H1 (cell line): ENCODE measurements at regions not wholly inside any gene's neighbourhood (a gene's known extent, or its start where the extent isn't known, plus 50 kb on each side); places are given as distances from the start of the nearest gene placed in this dataset.

Experiments used
- CTCF ChIA-PET: fragments of 300-600 bp; sonication (Branson Sonifier 250); formaldehyde crosslinking; loops from one replicate; lab custom pipeline; 2021; ENCODE audit not compliant: partially characterized antibody; lab: Charles Lee
- POLR2A ChIA-PET: fragments of 300-600 bp; sonication (Branson Sonifier 250); formaldehyde crosslinking; loops from one replicate; lab custom pipeline; 2021; ENCODE audit warnings: inconsistent platforms; ENCODE audit not compliant: partially characterized antibody; lab: Charles Lee
- DNase-seq, 2 experiments: peaks; one replicate each; pipeline versions ENCODE4 v3.0.0 to v3.0.0-alpha.2; 2010 to 2022; ENCODE audit warnings: low spot score in 2 of 2, low read depth in 1 of 2, mixed read lengths in 1 of 2
- FAIRE-seq: peaks from 2 replicates; lab custom pipeline; 2011; peaks lifted over from hg19 to GRCh38; lab: Jason Lieb, UNC
- H2AFZ ChIP-seq: 2 replicates; pipeline ENCODE4 v1.8.1; 2012; ENCODE audit warnings: low read length, inconsistent platforms
- H2AK5ac ChIP-seq: 2 replicates; pipeline ENCODE4 v1.6.1; 2013; ENCODE audit warnings: low read depth, low read length
- H2BK120ac ChIP-seq: replicated peaks from 2 replicates; pipeline ENCODE3; 2013; ENCODE audit warnings: low read depth, low read length, inconsistent platforms
- H2BK12ac ChIP-seq: 2 replicates; pipeline ENCODE4 v1.6.1; 2013; ENCODE audit warnings: low read depth, low read length
- H2BK15ac ChIP-seq: 2 replicates; pipeline ENCODE4 v1.6.1; 2013; ENCODE audit warnings: low read length
- H2BK20ac ChIP-seq: 2 replicates; pipeline ENCODE4 v1.6.1; 2013; ENCODE audit warnings: low read length
- H2BK5ac ChIP-seq: 2 replicates; pipeline ENCODE4 v1.6.1; 2013; ENCODE audit warnings: low read depth, low read length
- H3K14ac ChIP-seq: 2 replicates; pipeline ENCODE4 v1.6.1; 2013; ENCODE audit warnings: inconsistent platforms; ENCODE audit not compliant: insufficient read length
- H3K18ac ChIP-seq: 2 replicates; pipeline ENCODE4 v1.6.1; 2013; ENCODE audit warnings: low read length; ENCODE audit errors: extremely low read depth
- H3K23ac ChIP-seq: 2 replicates; pipeline ENCODE4 v1.6.1; 2013; ENCODE audit warnings: inconsistent platforms; ENCODE audit not compliant: insufficient read length
- H3K23me2 ChIP-seq: 2 replicates; pipeline ENCODE4 v1.6.1; 2013; ENCODE audit warnings: low read depth, low read length
- H3K27ac ChIP-seq: 2 replicates; pipeline ENCODE4 v1.6.1; 2011; ENCODE audit warnings: low read depth, low read length, inconsistent platforms
- H3K27me3 ChIP-seq, 4 experiments: replicated peaks in 1 of 4; 1 replicate in 1 of 4; 2 replicates in 3 of 4; pipeline versions ENCODE4 v1.6.1 to v1.8.1; 2011 to 2013; ENCODE audit warnings: low read length in 3 of 4, mild to moderate bottlenecking in 3 of 4, inconsistent platforms in 2 of 4, mixed read lengths in 2 of 4, moderate library complexity in 1 of 4; ENCODE audit not compliant: control insufficient read depth in 3 of 4, insufficient read depth in 3 of 4; ENCODE audit errors: extremely low read depth in 1 of 4
- H3K36me3 ChIP-seq, 4 experiments: 2 replicates each; pipeline versions ENCODE4 v1.6.1 to v1.8.1; 2011 to 2013; ENCODE audit warnings: mild to moderate bottlenecking in 4 of 4, low read length in 3 of 4, moderate library complexity in 2 of 4, control low read depth in 1 of 4, inconsistent platforms in 1 of 4; ENCODE audit not compliant: insufficient read depth in 4 of 4, control insufficient read depth in 2 of 4
- H3K4ac ChIP-seq: replicated peaks from 2 replicates; pipeline ENCODE3; 2013; ENCODE audit warnings: low read length, low read depth, mixed read lengths, inconsistent platforms; ENCODE audit not compliant: insufficient read length
- H3K4me1 ChIP-seq, 4 experiments: replicated peaks in 1 of 4; 1 replicate in 1 of 4; 2 replicates in 3 of 4; pipeline versions ENCODE4 v1.6.1 to v1.8.1; 2011 to 2013; ENCODE audit warnings: low read length in 3 of 4, inconsistent platforms in 2 of 4, mixed read lengths in 1 of 4; ENCODE audit not compliant: insufficient read depth in 4 of 4, control insufficient read depth in 3 of 4
- H3K4me2 ChIP-seq, 2 experiments: 2 replicates each; pipeline versions ENCODE4 v1.6.1 to v1.8.1; 2011 to 2013; ENCODE audit warnings: low read depth in 2 of 2, low read length in 2 of 2, control low read depth in 1 of 2, inconsistent platforms in 1 of 2, mild to moderate bottlenecking in 1 of 2; ENCODE audit not compliant: insufficient read depth in 1 of 2
- H3K4me3 ChIP-seq, 4 experiments: fragments of 200-600, 300-600 bp in 1 of 4; sonication (generic), shearing (Covaris generic), sonication (Bioruptor Twin) in 1 of 4; 2 replicates each; pipeline versions ENCODE4 v1.5.1 to v1.8.1; 2011 to 2016; ENCODE audit warnings: low read length in 4 of 4, low read depth in 3 of 4, control low read depth in 2 of 4, inconsistent platforms in 2 of 4, mild to moderate bottlenecking in 2 of 4, mixed read lengths in 1 of 4, moderate library complexity in 1 of 4; ENCODE audit not compliant: insufficient read depth in 2 of 4; ENCODE audit errors: extremely low read depth in 1 of 4
- H3K56ac ChIP-seq: replicated peaks from 2 replicates; pipeline ENCODE3; 2013; ENCODE audit warnings: low read depth, mild to moderate bottlenecking, mixed read lengths, low read length, inconsistent platforms; ENCODE audit not compliant: insufficient read length
- H3K79me1 ChIP-seq: 2 replicates; pipeline ENCODE4 v1.6.1; 2013; ENCODE audit warnings: low read depth, low read length, control low read depth
- H3K79me2 ChIP-seq, 2 experiments: 2 replicates each; pipeline versions ENCODE4 v1.6.1 to v1.8.1; 2012 to 2013; ENCODE audit warnings: low read length in 2 of 2, mild to moderate bottlenecking in 2 of 2, inconsistent platforms in 1 of 2; ENCODE audit not compliant: insufficient read depth in 2 of 2, control insufficient read depth in 1 of 2
- H3K9ac ChIP-seq, 4 experiments: replicated peaks in 1 of 4; 1 replicate in 1 of 4; 2 replicates in 3 of 4; pipeline versions ENCODE4 v1.6.1 to v1.8.1; 2011 to 2013; ENCODE audit warnings: low read depth in 3 of 4, low read length in 3 of 4, control low read depth in 2 of 4, mild to moderate bottlenecking in 2 of 4, moderate library complexity in 2 of 4, inconsistent platforms in 1 of 4; ENCODE audit errors: extremely low read depth in 1 of 4
- H3K9me3 ChIP-seq, 2 experiments: 2 replicates each; pipeline versions ENCODE4 v1.6.1 to v1.8.1; 2012 to 2013; ENCODE audit warnings: mild to moderate bottlenecking in 2 of 2, moderate library complexity in 2 of 2, control low read depth in 1 of 2, inconsistent platforms in 1 of 2, low read depth in 1 of 2, low read length in 1 of 2, mixed read lengths in 1 of 2; ENCODE audit not compliant: insufficient read depth in 2 of 2
- H4K20me1 ChIP-seq, 2 experiments: replicated peaks in 1 of 2; 2 replicates each; pipeline versions ENCODE3 to v1.8.1; 2011 to 2013; ENCODE audit warnings: inconsistent platforms in 2 of 2, low read length in 2 of 2, mild to moderate bottlenecking in 1 of 2; ENCODE audit not compliant: insufficient read depth in 2 of 2, control insufficient read depth in 1 of 2
- H4K5ac ChIP-seq: 2 replicates; pipeline ENCODE4 v1.6.1; 2013; ENCODE audit warnings: low read length, low read depth, mixed read lengths, inconsistent platforms; ENCODE audit not compliant: insufficient read length
- H4K8ac ChIP-seq: 2 replicates; pipeline ENCODE4 v1.8.0; 2013; ENCODE audit warnings: mild to moderate bottlenecking, moderate library complexity, low read length, inconsistent platforms; ENCODE audit not compliant: insufficient read depth; ENCODE audit errors: extremely low read depth
- H4K91ac ChIP-seq: replicated peaks from 2 replicates; pipeline ENCODE3; 2013; ENCODE audit warnings: low read length, mixed read lengths, inconsistent platforms; ENCODE audit not compliant: insufficient read length
- EZH2 ChIP-seq: fragments of 200-600 bp; sonication (generic); IDR thresholded peaks from 2 replicates; pipeline ENCODE4 v1.7.1; 2012; ENCODE audit warnings: low read depth, mild to moderate bottlenecking, moderate library complexity, low read length, inconsistent platforms; ENCODE audit not compliant: severe bottlenecking
- POU5F1 ChIP-seq: IDR thresholded peaks from 2 replicates; pipeline ENCODE4 v1.6.1; 2011; ENCODE audit warnings: low read depth, mild to moderate bottlenecking, low read length, moderate library complexity
- WGBS, 2 experiments: shearing (Covaris generic) in 1 of 2; methylation state at CpG; one replicate each; pipeline versions ENCODE4 v1.1.6 to v1.1.7; 2013 to 2015; ENCODE audit warnings: low lambda C conversion rate in 2 of 2, mixed read lengths in 2 of 2, inconsistent platforms in 1 of 2, low coverage in 1 of 2, missing lambda C conversion rate in 1 of 2; ENCODE audit not compliant: insufficient replicate concordance in 2 of 2, insufficient coverage in 1 of 2, insufficient read length in 1 of 2; ENCODE audit errors: extremely low coverage in 1 of 2, missing lambda C conversion rate in 1 of 2; 5-methylcytosine and 5-hydroxymethylcytosine counted together

GRCh38 chr10:130255777-130256176 lies 119.6 kb downstream of the GLRX3 start:
- H4K5ac ChIP-seq, result no peak overlapping the region
- peaks cover 15 to 21% of the 10 kb centered on the region in 2 experiments; a peak in 3 of 4 replicates for H3K9me3 ChIP-seq
- no peak overlapping the region for H4K8ac ChIP-seq
- H3K56ac ChIP-seq, result no peak overlapping the region
- no peaks in the 10 kb centered on the region for H3K79me2 ChIP-seq
- no peak overlapping the region for H2BK120ac ChIP-seq
- no peak overlapping the region for H3K4me2 ChIP-seq
- H2BK12ac ChIP-seq, result no peak overlapping the region
- H2BK15ac ChIP-seq, result no peak overlapping the region
- no peaks in the 10 kb centered on the region for H4K20me1 ChIP-seq
- no peaks in the 10 kb centered on the region; a peak in 1 of 8 replicates for H3K36me3 ChIP-seq
- no peak overlapping the region for H3K9ac ChIP-seq
- H2BK20ac ChIP-seq, result no peak overlapping the region
- H4K91ac ChIP-seq, result no peak overlapping the region
- no peak overlapping the region for H3K4ac ChIP-seq
- no peak overlapping the region for H3K23ac ChIP-seq
- no peak overlapping the region for H2BK5ac ChIP-seq
- no peak overlapping the region for H3K27ac ChIP-seq
- H2AFZ ChIP-seq, result no peak overlapping the region
- TF ChIP-seq POU5F1, result no peak
- no peak for TF ChIP-seq EZH2
- no peaks in the 10 kb centered on the region for H3K27me3 ChIP-seq
- H2AK5ac ChIP-seq, result no peak overlapping the region
- ChIA-PET POLR2A (no interaction called here), CTCF (interaction anchor here (0.5 to 2.0 kb wide), 6 partner anchors 13 to 430 kb away, joined by 3 to 6 read pairs (median 3); no protein-coding TSS in a partner anchor)
- 95% methylated on average over 5 of the region's 5 CpGs; no CpG with 5 or more reads in 1 of the 2 experiments for WGBS, 2 experiments
- no peak overlapping the region for H3K18ac ChIP-seq
- FAIRE-seq, result no peak
- no peak overlapping the region for H3K4me3 ChIP-seq
- H3K79me1 ChIP-seq, result no peaks in the 10 kb centered on the region
- DNase-seq, result no peak
- H3K14ac ChIP-seq, result no peak overlapping the region
- H3K4me1 ChIP-seq, result no peaks in the 10 kb centered on the region
- H3K23me2 ChIP-seq, result no peaks in the 10 kb centered on the region; the same call in 1 of the 2 replicates
